H1 (cell line): ENCODE measurements at regions not wholly inside any gene's neighbourhood (a gene's known extent, or its start where the extent isn't known, plus 50 kb on each side); places are given as distances from the start of the nearest gene placed in this dataset.

Experiments used
- CTCF ChIA-PET: fragments of 300-600 bp; sonication (Branson Sonifier 250); formaldehyde crosslinking; loops from one replicate; lab custom pipeline; 2021; ENCODE audit not compliant: partially characterized antibody; lab: Charles Lee
- POLR2A ChIA-PET: fragments of 300-600 bp; sonication (Branson Sonifier 250); formaldehyde crosslinking; loops from one replicate; lab custom pipeline; 2021; ENCODE audit warnings: inconsistent platforms; ENCODE audit not compliant: partially characterized antibody; lab: Charles Lee
- DNase-seq, 2 experiments: peaks; one replicate each; pipeline versions ENCODE4 v3.0.0 to v3.0.0-alpha.2; 2010 to 2022; ENCODE audit warnings: low spot score in 2 of 2, low read depth in 1 of 2, mixed read lengths in 1 of 2
- FAIRE-seq: peaks from 2 replicates; lab custom pipeline; 2011; peaks lifted over from hg19 to GRCh38; lab: Jason Lieb, UNC
- H2AFZ ChIP-seq: 2 replicates; pipeline ENCODE4 v1.8.1; 2012; ENCODE audit warnings: low read length, inconsistent platforms
- H2AK5ac ChIP-seq: 2 replicates; pipeline ENCODE4 v1.6.1; 2013; ENCODE audit warnings: low read depth, low read length
- H2BK120ac ChIP-seq: replicated peaks from 2 replicates; pipeline ENCODE3; 2013; ENCODE audit warnings: low read depth, low read length, inconsistent platforms
- H2BK12ac ChIP-seq: 2 replicates; pipeline ENCODE4 v1.6.1; 2013; ENCODE audit warnings: low read depth, low read length
- H2BK15ac ChIP-seq: 2 replicates; pipeline ENCODE4 v1.6.1; 2013; ENCODE audit warnings: low read length
- H2BK20ac ChIP-seq: 2 replicates; pipeline ENCODE4 v1.6.1; 2013; ENCODE audit warnings: low read length
- H2BK5ac ChIP-seq: 2 replicates; pipeline ENCODE4 v1.6.1; 2013; ENCODE audit warnings: low read depth, low read length
- H3K14ac ChIP-seq: 2 replicates; pipeline ENCODE4 v1.6.1; 2013; ENCODE audit warnings: inconsistent platforms; ENCODE audit not compliant: insufficient read length
- H3K18ac ChIP-seq: 2 replicates; pipeline ENCODE4 v1.6.1; 2013; ENCODE audit warnings: low read length; ENCODE audit errors: extremely low read depth
- H3K23ac ChIP-seq: 2 replicates; pipeline ENCODE4 v1.6.1; 2013; ENCODE audit warnings: inconsistent platforms; ENCODE audit not compliant: insufficient read length
- H3K23me2 ChIP-seq: 2 replicates; pipeline ENCODE4 v1.6.1; 2013; ENCODE audit warnings: low read depth, low read length
- H3K27ac ChIP-seq: 2 replicates; pipeline ENCODE4 v1.6.1; 2011; ENCODE audit warnings: low read depth, low read length, inconsistent platforms
- H3K27me3 ChIP-seq, 4 experiments: replicated peaks in 1 of 4; 1 replicate in 1 of 4; 2 replicates in 3 of 4; pipeline versions ENCODE4 v1.6.1 to v1.8.1; 2011 to 2013; ENCODE audit warnings: low read length in 3 of 4, mild to moderate bottlenecking in 3 of 4, inconsistent platforms in 2 of 4, mixed read lengths in 2 of 4, moderate library complexity in 1 of 4; ENCODE audit not compliant: control insufficient read depth in 3 of 4, insufficient read depth in 3 of 4; ENCODE audit errors: extremely low read depth in 1 of 4
- H3K36me3 ChIP-seq, 4 experiments: 2 replicates each; pipeline versions ENCODE4 v1.6.1 to v1.8.1; 2011 to 2013; ENCODE audit warnings: mild to moderate bottlenecking in 4 of 4, low read length in 3 of 4, moderate library complexity in 2 of 4, control low read depth in 1 of 4, inconsistent platforms in 1 of 4; ENCODE audit not compliant: insufficient read depth in 4 of 4, control insufficient read depth in 2 of 4
- H3K4ac ChIP-seq: replicated peaks from 2 replicates; pipeline ENCODE3; 2013; ENCODE audit warnings: low read length, low read depth, mixed read lengths, inconsistent platforms; ENCODE audit not compliant: insufficient read length
- H3K4me1 ChIP-seq, 4 experiments: replicated peaks in 1 of 4; 1 replicate in 1 of 4; 2 replicates in 3 of 4; pipeline versions ENCODE4 v1.6.1 to v1.8.1; 2011 to 2013; ENCODE audit warnings: low read length in 3 of 4, inconsistent platforms in 2 of 4, mixed read lengths in 1 of 4; ENCODE audit not compliant: insufficient read depth in 4 of 4, control insufficient read depth in 3 of 4
- H3K4me2 ChIP-seq, 2 experiments: 2 replicates each; pipeline versions ENCODE4 v1.6.1 to v1.8.1; 2011 to 2013; ENCODE audit warnings: low read depth in 2 of 2, low read length in 2 of 2, control low read depth in 1 of 2, inconsistent platforms in 1 of 2, mild to moderate bottlenecking in 1 of 2; ENCODE audit not compliant: insufficient read depth in 1 of 2
- H3K4me3 ChIP-seq, 4 experiments: fragments of 200-600, 300-600 bp in 1 of 4; sonication (generic), shearing (Covaris generic), sonication (Bioruptor Twin) in 1 of 4; 2 replicates each; pipeline versions ENCODE4 v1.5.1 to v1.8.1; 2011 to 2016; ENCODE audit warnings: low read length in 4 of 4, low read depth in 3 of 4, control low read depth in 2 of 4, inconsistent platforms in 2 of 4, mild to moderate bottlenecking in 2 of 4, mixed read lengths in 1 of 4, moderate library complexity in 1 of 4; ENCODE audit not compliant: insufficient read depth in 2 of 4; ENCODE audit errors: extremely low read depth in 1 of 4
- H3K56ac ChIP-seq: replicated peaks from 2 replicates; pipeline ENCODE3; 2013; ENCODE audit warnings: low read depth, mild to moderate bottlenecking, mixed read lengths, low read length, inconsistent platforms; ENCODE audit not compliant: insufficient read length
- H3K79me1 ChIP-seq: 2 replicates; pipeline ENCODE4 v1.6.1; 2013; ENCODE audit warnings: low read depth, low read length, control low read depth
- H3K79me2 ChIP-seq, 2 experiments: 2 replicates each; pipeline versions ENCODE4 v1.6.1 to v1.8.1; 2012 to 2013; ENCODE audit warnings: low read length in 2 of 2, mild to moderate bottlenecking in 2 of 2, inconsistent platforms in 1 of 2; ENCODE audit not compliant: insufficient read depth in 2 of 2, control insufficient read depth in 1 of 2
- H3K9ac ChIP-seq, 4 experiments: replicated peaks in 1 of 4; 1 replicate in 1 of 4; 2 replicates in 3 of 4; pipeline versions ENCODE4 v1.6.1 to v1.8.1; 2011 to 2013; ENCODE audit warnings: low read depth in 3 of 4, low read length in 3 of 4, control low read depth in 2 of 4, mild to moderate bottlenecking in 2 of 4, moderate library complexity in 2 of 4, inconsistent platforms in 1 of 4; ENCODE audit errors: extremely low read depth in 1 of 4
- H3K9me3 ChIP-seq, 2 experiments: 2 replicates each; pipeline versions ENCODE4 v1.6.1 to v1.8.1; 2012 to 2013; ENCODE audit warnings: mild to moderate bottlenecking in 2 of 2, moderate library complexity in 2 of 2, control low read depth in 1 of 2, inconsistent platforms in 1 of 2, low read depth in 1 of 2, low read length in 1 of 2, mixed read lengths in 1 of 2; ENCODE audit not compliant: insufficient read depth in 2 of 2
- H4K20me1 ChIP-seq, 2 experiments: replicated peaks in 1 of 2; 2 replicates each; pipeline versions ENCODE3 to v1.8.1; 2011 to 2013; ENCODE audit warnings: inconsistent platforms in 2 of 2, low read length in 2 of 2, mild to moderate bottlenecking in 1 of 2; ENCODE audit not compliant: insufficient read depth in 2 of 2, control insufficient read depth in 1 of 2
- H4K5ac ChIP-seq: 2 replicates; pipeline ENCODE4 v1.6.1; 2013; ENCODE audit warnings: low read length, low read depth, mixed read lengths, inconsistent platforms; ENCODE audit not compliant: insufficient read length
- H4K8ac ChIP-seq: 2 replicates; pipeline ENCODE4 v1.8.0; 2013; ENCODE audit warnings: mild to moderate bottlenecking, moderate library complexity, low read length, inconsistent platforms; ENCODE audit not compliant: insufficient read depth; ENCODE audit errors: extremely low read depth
- H4K91ac ChIP-seq: replicated peaks from 2 replicates; pipeline ENCODE3; 2013; ENCODE audit warnings: low read length, mixed read lengths, inconsistent platforms; ENCODE audit not compliant: insufficient read length
- BACH1 ChIP-seq: IDR thresholded peaks from 2 replicates; pipeline ENCODE4 v1.6.1; 2012; ENCODE audit warnings: low read length, improper control_type of control experiment
- CHD1 ChIP-seq: IDR thresholded peaks from 2 replicates; pipeline ENCODE4 v1.6.1; 2012; ENCODE audit warnings: low read depth, low read length, improper control_type of control experiment
- CHD2 ChIP-seq: IDR thresholded peaks from 2 replicates; pipeline ENCODE4 v1.6.1; 2012; ENCODE audit warnings: low read length, improper control_type of control experiment
- CTBP2 ChIP-seq: IDR thresholded peaks from 2 replicates; pipeline ENCODE4 v1.7.0; 2011; ENCODE audit warnings: borderline replicate concordance, mild to moderate bottlenecking, moderate library complexity, mixed read lengths, low read length; ENCODE audit not compliant: insufficient read depth, insufficient read length
- MAX ChIP-seq: IDR thresholded peaks from 2 replicates; pipeline ENCODE4 v1.6.1; 2012; ENCODE audit warnings: inconsistent platforms
- NANOG ChIP-seq: IDR thresholded peaks from 2 replicates; pipeline ENCODE4 v1.6.1; 2011; ENCODE audit warnings: low read length, low read depth, mild to moderate bottlenecking, inconsistent platforms; ENCODE audit not compliant: insufficient read depth, poor library complexity, severe bottlenecking
- NRF1 ChIP-seq: IDR thresholded peaks from 2 replicates; pipeline ENCODE4 v1.6.1; 2011; ENCODE audit warnings: mild to moderate bottlenecking, low read depth, low read length, improper control_type of control experiment
- POU5F1 ChIP-seq: IDR thresholded peaks from 2 replicates; pipeline ENCODE4 v1.6.1; 2011; ENCODE audit warnings: low read depth, mild to moderate bottlenecking, low read length, moderate library complexity
- RAD21 ChIP-seq, 2 experiments: IDR thresholded peaks in 1 of 2; conservative IDR thresholded peaks in 1 of 2; 2 replicates each; pipeline ENCODE4 v1.6.1; 2011; ENCODE audit warnings: low read depth in 2 of 2, low read length in 2 of 2, improper control_type of control experiment in 1 of 2, inconsistent platforms in 1 of 2, mild to moderate bottlenecking in 1 of 2, moderate library complexity in 1 of 2
- RXRA ChIP-seq: IDR thresholded peaks from 2 replicates; pipeline ENCODE4 v1.6.1; 2011; ENCODE audit warnings: low read depth, mild to moderate bottlenecking, low read length, moderate library complexity; ENCODE audit not compliant: insufficient read depth
- SP4 ChIP-seq: IDR thresholded peaks from 2 replicates; pipeline ENCODE4 v1.6.1; 2012; ENCODE audit warnings: low read length, inconsistent platforms
- TAF1 ChIP-seq: IDR thresholded peaks from 2 replicates; pipeline ENCODE4 v1.6.1; 2011; ENCODE audit warnings: mild to moderate bottlenecking, low read depth, low read length
- USF2 ChIP-seq: IDR thresholded peaks from 2 replicates; pipeline ENCODE4 v1.6.1; 2011; ENCODE audit warnings: low read length, improper control_type of control experiment
- WGBS, 2 experiments: shearing (Covaris generic) in 1 of 2; methylation state at CpG; one replicate each; pipeline versions ENCODE4 v1.1.6 to v1.1.7; 2013 to 2015; ENCODE audit warnings: low lambda C conversion rate in 2 of 2, mixed read lengths in 2 of 2, inconsistent platforms in 1 of 2, low coverage in 1 of 2, missing lambda C conversion rate in 1 of 2; ENCODE audit not compliant: insufficient replicate concordance in 2 of 2, insufficient coverage in 1 of 2, insufficient read length in 1 of 2; ENCODE audit errors: extremely low coverage in 1 of 2, missing lambda C conversion rate in 1 of 2; 5-methylcytosine and 5-hydroxymethylcytosine counted together

- Histone ChIP-seq H4K91ac (no peak overlapping the region), H3K27me3 (no peaks in the 10 kb centered on the region), H3K79me2 (no peaks in the 10 kb centered on the region), H2BK5ac (no peak overlapping the region), H3K14ac (no peak overlapping the region), H3K4me2 (no peak overlapping the region), H4K20me1 (no peaks in the 10 kb centered on the region), H3K18ac (no peak overlapping the region), H3K9me3 (no peaks in the 10 kb centered on the region), H2AK5ac (no peak overlapping the region), H3K23me2 (no peaks in the 10 kb centered on the region), H3K36me3 (no peaks in the 10 kb centered on the region), H3K56ac (no peak overlapping the region), H3K79me1 (no peaks in the 10 kb centered on the region), H4K5ac (no peak overlapping the region), H3K4me1 (no peaks in the 10 kb centered on the region), H3K4me3 (no peak overlapping the region), H2BK120ac (no peak overlapping the region), H4K8ac (no peak overlapping the region), H2AFZ (no peak overlapping the region), H2BK12ac (no peak overlapping the region), H2BK20ac (no peak overlapping the region), H3K4ac (no peak overlapping the region), H2BK15ac (no peak overlapping the region), H3K23ac (no peak overlapping the region), H3K9ac (no peak overlapping the region), H3K27ac (no peak overlapping the region)
- FAIRE-seq = no peak
- 89% methylated on average over 3 of the region's 3 CpGs; no CpG with 5 or more reads in 1 of the 2 experiments for WGBS, 2 experiments
- TF ChIP-seq SP4 (no peak), TAF1 (no peak), NRF1 (no peak), POU5F1 (no peak), CHD1 (no peak), CHD2 (no peak), CTBP2 (no peak), RAD21 (IDR thresholded peaks at IDR 0.05 in 1 of 2, conservative IDR thresholded peaks at IDR 0.05 in 1 of 2; ENCODE audit: low read depth in 2 of 2, low read length in 2 of 2) (no peak), USF2 (no peak), RXRA (no peak), NANOG (no peak), BACH1 (no peak), MAX (no peak)
- ChIA-PET POLR2A (no interaction called here), CTCF (no interaction called here)
- no peak for DNase-seq
These were observed 493.6 kb upstream of the KLF4 start for GRCh38 chr9:107983181-107983603.
